NCI-H1694 treated with DMSO at 0.1 percent for 48 hours (cell line): ENCODE measurements at regions not wholly inside any gene's neighbourhood (a gene's known extent, or its start where the extent isn't known, plus 50 kb on each side); places are given as distances from the start of the nearest gene placed in this dataset.

Source experiments
- DNase-seq: peaks from one replicate; lab custom pipeline; 2025; lab: John Stamatoyannopoulos, UW

- DNase-seq: no peak
Measured at GRCh38 chrX:99078301-99078700, 1331.8 kb downstream of the PCDH19 start.

DNA sequence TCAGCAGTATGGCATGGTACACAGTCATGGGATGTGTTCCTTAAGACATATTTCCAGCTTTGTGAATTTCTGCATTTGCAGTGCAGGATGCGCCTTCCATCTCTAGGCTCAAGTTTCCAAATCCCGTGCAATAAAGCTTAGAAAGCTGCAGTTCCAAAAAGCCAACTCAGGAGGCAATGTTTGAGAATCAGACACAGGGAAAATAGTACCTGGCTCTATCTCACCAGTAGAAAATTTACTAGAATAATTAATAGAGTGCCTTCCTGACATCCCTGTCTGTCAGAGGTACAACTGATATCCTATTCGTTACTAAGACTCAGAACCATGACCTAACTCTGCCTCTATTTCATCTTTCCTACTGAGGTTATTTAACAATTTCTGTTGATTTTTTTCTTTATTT, 1333.0 kb downstream of the PCDH19 start:
- no peak for DNase-seq

GRCh38 chrX:99073551-99073950, 1336.5 kb downstream of the PCDH19 start:
- no peak for DNase-seq

DNA sequence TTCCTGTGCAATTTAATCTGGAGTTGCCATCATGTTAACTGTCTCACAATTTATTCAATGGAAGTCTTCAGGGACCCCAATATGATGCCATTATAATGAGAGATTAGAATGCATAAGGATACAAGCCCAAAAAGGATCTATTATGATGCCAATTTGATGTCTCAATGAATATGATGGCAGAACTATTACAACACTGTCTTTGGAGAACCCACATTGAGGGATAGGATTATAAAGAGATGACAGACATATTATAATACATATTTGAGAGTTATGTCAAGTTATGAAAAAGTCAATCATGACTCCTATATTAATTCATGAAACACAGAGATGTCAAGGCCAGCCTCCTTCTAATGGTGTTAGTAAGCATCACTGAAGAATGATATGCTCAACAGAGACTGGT, 1358.4 kb downstream of the PCDH19 start:
- no peak for DNase-seq

GRCh38 chrX:99033226-99033901, 1376.7 kb downstream of the PCDH19 start:
- DNase-seq: no peak

GRCh38 chrX:99010957-99011356, 1399.1 kb downstream of the PCDH19 start:
- no peak for DNase-seq

- DNase-seq: no peak
Measured at GRCh38 chrX:99001286-99001685, 1408.8 kb downstream of the PCDH19 start.

DNA sequence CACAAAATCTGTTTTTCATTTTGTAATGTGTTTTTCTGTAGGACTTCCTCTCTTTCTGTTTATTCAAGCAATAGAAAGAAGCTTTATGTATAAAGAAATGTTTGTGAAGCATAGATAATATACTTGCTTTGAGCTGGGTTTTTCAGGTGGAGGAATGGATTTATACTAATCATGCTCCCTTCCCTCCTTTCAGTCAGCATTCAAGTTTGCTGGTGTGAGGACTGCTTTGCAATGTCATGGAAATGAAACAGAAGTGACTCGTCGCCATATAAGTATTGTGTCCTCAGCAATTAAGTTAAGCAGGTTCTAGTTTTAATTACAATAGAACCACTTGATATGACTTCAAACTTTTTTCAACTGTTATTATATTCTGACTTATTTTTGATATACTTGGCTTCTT, 1447.1 kb downstream of the PCDH19 start:
- no peak for DNase-seq

- no peak for DNase-seq
Measured at GRCh38 chrX:98956014-98956413, 1454.1 kb downstream of the PCDH19 start.

- DNase-seq: no peak
Measured at GRCh38 chrX:98939456-98939855, 1470.6 kb downstream of the PCDH19 start.

DNA sequence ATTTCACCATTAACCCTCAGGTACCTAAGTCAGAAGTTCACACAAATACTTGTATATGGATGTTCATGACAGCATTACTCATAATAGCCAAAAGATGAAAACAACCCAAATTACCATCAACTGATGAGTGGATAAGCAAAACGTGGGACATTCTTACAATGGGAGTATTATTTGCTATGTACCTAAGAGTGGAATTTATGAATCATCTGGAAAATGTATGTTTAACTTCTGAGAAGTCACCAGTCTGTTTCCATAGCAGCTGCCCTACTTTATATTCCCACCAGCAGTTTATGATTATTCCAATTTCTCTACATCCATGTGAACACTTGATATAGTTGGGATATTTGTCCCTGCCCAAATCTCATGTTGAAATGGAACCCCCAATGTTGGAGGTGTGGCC, 1478.9 kb downstream of the PCDH19 start:
- DNase-seq: no peak

GRCh38 chrX:98924511-98924910, 1485.6 kb downstream of the PCDH19 start:
- DNase-seq: no peak

- no peak for DNase-seq
Measured at GRCh38 chrX:98897191-98897590, 1512.9 kb downstream of the PCDH19 start.

DNA sequence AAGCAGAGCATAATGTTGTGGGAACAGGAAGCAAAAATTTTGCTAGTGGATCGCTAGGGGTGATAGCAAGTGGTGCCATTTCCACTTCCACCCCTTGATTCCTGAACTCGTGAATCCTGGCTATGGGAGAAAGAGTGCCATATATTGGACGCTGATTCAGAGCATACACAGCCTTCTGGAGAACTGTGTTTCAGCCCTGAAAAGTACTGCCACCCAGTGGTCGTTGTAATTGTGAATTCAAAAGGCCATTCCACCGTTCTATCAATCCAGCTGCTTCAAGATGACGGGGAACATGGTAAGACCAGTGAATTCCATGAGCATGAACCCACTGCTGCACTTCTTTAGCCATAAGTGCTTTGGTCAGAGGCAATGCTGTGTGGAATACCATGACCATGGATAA, 1559.4 kb downstream of the PCDH19 start:
- peak; percentile 9 for DNase-seq
